GM18520 (cell line): ENCODE measurements at regions not wholly inside any gene's neighbourhood (a gene's known extent, or its start where the extent isn't known, plus 50 kb on each side); places are given as distances from the start of the nearest gene placed in this dataset.
"Not testable (repeated sequence)": the region's sequence is repeated elsewhere in the genome, so short reads cannot be mapped to it uniquely, and the experiment has no call there.

Source experiments
- ATAC-seq: cut with Tn5 transposase; IDR thresholded peaks from one replicate; pipeline ENCODE4 v1.9.1; 2021; ENCODE audit not compliant: unreplicated experiment

GRCh38 chr15:20309966-20310365, 231.6 kb downstream of the GOLGA6L6 start:
- ATAC-seq, result not testable (repeated sequence)

- not testable (repeated sequence) for ATAC-seq
Observed at GRCh38 chr15:20309395-20309794, 232.2 kb downstream of the GOLGA6L6 start.

- not testable (repeated sequence) for ATAC-seq
Observed at GRCh38 chr15:20308027-20308690, 233.4 kb downstream of the GOLGA6L6 start.

GRCh38 chr15:20307137-20307536, 234.5 kb downstream of the GOLGA6L6 start:
- ATAC-seq, result not testable (repeated sequence)

GRCh38 chr15:20306497-20307106, 235.0 kb downstream of the GOLGA6L6 start:
- not testable (repeated sequence) for ATAC-seq

- ATAC-seq, result not testable (repeated sequence)
Observed at GRCh38 chr15:20305912-20306311, 235.7 kb downstream of the GOLGA6L6 start.

- not testable (repeated sequence) for ATAC-seq
Observed at GRCh38 chr15:20305015-20305465, 236.6 kb downstream of the GOLGA6L6 start.

GRCh38 chr15:20304282-20305014, 237.2 kb downstream of the GOLGA6L6 start:
- ATAC-seq, result not testable (repeated sequence)

GRCh38 chr15:20303248-20304171, 238.1 kb downstream of the GOLGA6L6 start:
- ATAC-seq, result not testable (repeated sequence)

GRCh38 chr15:20302141-20303069, 239.2 kb downstream of the GOLGA6L6 start:
- ATAC-seq, result not testable (repeated sequence)

GRCh38 chr15:20301471-20302081, 240.0 kb downstream of the GOLGA6L6 start:
- ATAC-seq, result not testable (repeated sequence)

GRCh38 chr15:20301041-20301390, 240.6 kb downstream of the GOLGA6L6 start:
- not testable (repeated sequence) for ATAC-seq

- not testable (repeated sequence) for ATAC-seq
Observed at GRCh38 chr15:20300351-20301040, 241.1 kb downstream of the GOLGA6L6 start.

- ATAC-seq, result not testable (repeated sequence)
Observed at GRCh38 chr15:20297603-20298123, 243.9 kb downstream of the GOLGA6L6 start.

- ATAC-seq, result not testable (repeated sequence)
Observed at GRCh38 chr15:20296261-20296660, 245.3 kb downstream of the GOLGA6L6 start.

- ATAC-seq, result no peak
Observed at GRCh38 chr15:20295238-20295811, 246.3 kb downstream of the GOLGA6L6 start.

- ATAC-seq, result no peak
Observed at GRCh38 chr15:20294651-20295237, 246.9 kb downstream of the GOLGA6L6 start.
